Suprapubic skin (tissue), 4 donors: ENCODE measurements at regions not wholly inside any gene's neighbourhood (a gene's known extent, or its start where the extent isn't known, plus 50 kb on each side); places are given as distances from the start of the nearest gene placed in this dataset.
"Not testable (repeated sequence)": the region's sequence is repeated elsewhere in the genome, so short reads cannot be mapped to it uniquely, and the experiment has no call there.

ENCODE experiments used
- DNase-seq, 2 donors: peaks; one replicate each; pipeline ENCODE4 v3.0.0-alpha.2; 2019; ENCODE audit warnings: low spot score in 2 of 2
- H3K27ac ChIP-seq: fragments of 200-600 bp; sonication (generic); one replicate; pipeline ENCODE4 v1.5.1; 2019
- H3K27me3 ChIP-seq: fragments of 200-600 bp; sonication (generic); one replicate; pipeline ENCODE4 v1.5.1; 2019
- H3K36me3 ChIP-seq: fragments of 200-600 bp; sonication (generic); one replicate; pipeline ENCODE4 v1.5.1; 2019
- H3K4me1 ChIP-seq: fragments of 200-600 bp; sonication (generic); one replicate; pipeline ENCODE4 v1.5.1; 2019
- H3K4me3 ChIP-seq: fragments of 200-600 bp; sonication (generic); one replicate; pipeline ENCODE4 v1.5.1; 2019; ENCODE audit warnings: mild to moderate bottlenecking
- H3K9me3 ChIP-seq: fragments of 200-600 bp; sonication (generic); one replicate; pipeline ENCODE4 v1.5.1; 2019
- EP300 ChIP-seq: sonication (generic); formaldehyde crosslinking; IDR thresholded peaks from one replicate; pipeline ENCODE4 v1.6.1; 2017; ENCODE audit warnings: antibody characterized with exemption
- POLR2A ChIP-seq, 2 donors: fragments of 450-650 bp; IDR thresholded peaks; one replicate each; pipeline ENCODE4 v1.6.1; 2017; ENCODE audit warnings: antibody characterized with exemption in 2 of 2, mild to moderate bottlenecking in 2 of 2, moderate library complexity in 2 of 2
- POLR2AphosphoS5 ChIP-seq, 3 donors: sonication (generic); formaldehyde crosslinking; IDR thresholded peaks; one replicate each; pipeline ENCODE4 v1.6.1; 2017; ENCODE audit warnings: antibody characterized with exemption in 3 of 3
- WGBS: methylation state at CpG from one replicate; pipeline ENCODE4 v1.1.5; 2018; 5-methylcytosine and 5-hydroxymethylcytosine counted together
- TF ChIP-seq, protein P1 (sequence below), 2 donors: fragments of 200-600 bp in 1 of 2; fragments of 450-650 bp in 1 of 2; sonication (generic) in 1 of 2; IDR thresholded peaks; one replicate each; pipeline ENCODE4 v1.5.1; 2016 to 2019; ENCODE audit warnings: antibody characterized with exemption in 2 of 2, mild to moderate bottlenecking in 1 of 2, moderate library complexity in 1 of 2

DNA sequence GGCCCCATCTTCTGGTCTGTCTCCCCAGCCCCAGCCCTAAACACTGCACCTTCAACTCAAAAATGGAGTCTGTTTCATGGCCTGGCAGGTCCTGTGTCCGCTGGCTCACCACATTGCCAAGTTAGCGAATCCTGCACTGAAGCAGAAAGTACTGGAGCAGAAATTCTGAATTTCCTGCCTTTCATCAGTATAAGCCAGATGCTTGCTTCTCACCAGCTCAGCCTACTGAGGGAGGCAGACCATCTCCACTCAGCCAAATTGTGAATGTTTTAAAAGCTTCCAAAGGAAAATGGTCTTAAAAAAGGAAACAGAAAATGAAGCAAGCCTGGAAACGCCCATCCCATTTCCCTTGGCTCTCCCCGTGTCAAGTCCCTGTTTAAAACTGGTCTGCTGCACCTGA, 157.8 kb downstream of the C1D start:
- no peak overlapping the region for H3K4me3 ChIP-seq
- H3K9me3 ChIP-seq: no peaks in the 10 kb centered on the region
- no peaks in the 10 kb centered on the region for H3K36me3 ChIP-seq
- no peak for TF ChIP-seq POLR2AphosphoS5 (IDR thresholded peaks at IDR 0.05)
- TF ChIP-seq, protein P1, sequence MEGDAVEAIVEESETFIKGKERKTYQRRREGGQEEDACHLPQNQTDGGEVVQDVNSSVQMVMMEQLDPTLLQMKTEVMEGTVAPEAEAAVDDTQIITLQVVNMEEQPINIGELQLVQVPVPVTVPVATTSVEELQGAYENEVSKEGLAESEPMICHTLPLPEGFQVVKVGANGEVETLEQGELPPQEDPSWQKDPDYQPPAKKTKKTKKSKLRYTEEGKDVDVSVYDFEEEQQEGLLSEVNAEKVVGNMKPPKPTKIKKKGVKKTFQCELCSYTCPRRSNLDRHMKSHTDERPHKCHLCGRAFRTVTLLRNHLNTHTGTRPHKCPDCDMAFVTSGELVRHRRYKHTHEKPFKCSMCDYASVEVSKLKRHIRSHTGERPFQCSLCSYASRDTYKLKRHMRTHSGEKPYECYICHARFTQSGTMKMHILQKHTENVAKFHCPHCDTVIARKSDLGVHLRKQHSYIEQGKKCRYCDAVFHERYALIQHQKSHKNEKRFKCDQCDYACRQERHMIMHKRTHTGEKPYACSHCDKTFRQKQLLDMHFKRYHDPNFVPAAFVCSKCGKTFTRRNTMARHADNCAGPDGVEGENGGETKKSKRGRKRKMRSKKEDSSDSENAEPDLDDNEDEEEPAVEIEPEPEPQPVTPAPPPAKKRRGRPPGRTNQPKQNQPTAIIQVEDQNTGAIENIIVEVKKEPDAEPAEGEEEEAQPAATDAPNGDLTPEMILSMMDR (IDR thresholded peaks at IDR 0.05): no peak
- no peak for TF ChIP-seq POLR2A (IDR thresholded peaks at IDR 0.05)
- no peak for TF ChIP-seq EP300
- H3K27ac ChIP-seq: no peak overlapping the region
- DNase-seq: no peak
- 68% methylated on average over 4 of the region's 4 CpGs for WGBS
- H3K27me3 ChIP-seq: no peaks in the 10 kb centered on the region
- no peaks in the 10 kb centered on the region for H3K4me1 ChIP-seq

GRCh38 chr2:67906547-67906946, 156.3 kb downstream of the C1D start:
- not testable (repeated sequence) for H3K4me1 ChIP-seq, H3K36me3 ChIP-seq

DNA sequence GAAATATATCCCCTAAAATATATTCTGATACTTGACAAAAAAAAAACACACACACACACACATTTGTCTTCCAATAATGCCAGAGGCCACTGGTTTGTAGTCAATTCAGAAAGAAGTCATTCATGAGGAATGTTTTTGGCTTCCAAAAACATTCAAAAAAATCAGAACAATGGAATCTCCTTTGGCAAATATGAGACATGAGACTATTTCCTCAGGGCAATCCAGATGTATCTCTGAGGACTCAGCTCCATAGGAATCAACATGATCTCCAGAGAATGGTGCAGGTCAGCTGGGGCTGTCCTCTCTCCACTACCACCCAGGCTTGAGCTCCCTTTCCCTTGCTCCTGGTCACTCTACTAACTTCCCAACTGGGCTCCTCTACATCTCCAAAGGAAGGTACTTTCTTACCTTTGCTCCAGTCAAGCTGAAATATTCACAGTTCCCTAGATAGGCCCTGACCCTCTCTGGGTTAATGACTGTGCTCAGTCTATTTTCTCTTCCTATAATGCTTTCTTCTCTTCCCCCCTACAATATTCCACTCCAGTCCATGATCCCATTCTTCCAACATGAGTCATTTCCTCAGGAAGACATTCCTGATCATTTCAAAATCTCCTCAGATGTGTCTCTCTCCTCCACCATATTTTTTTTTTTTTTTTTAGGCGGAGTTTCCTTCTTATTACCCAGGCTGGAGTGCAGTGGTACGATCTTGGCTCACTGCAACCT, 145.3 kb downstream of the C1D start:
- DNase-seq: no peak
- 82% methylated on average over 2 of the region's 2 CpGs for WGBS
- peak overlapping the region; percentile 60 for H3K27ac ChIP-seq
- H3K9me3 ChIP-seq: no peaks in the 10 kb centered on the region
- no peaks in the 10 kb centered on the region for H3K36me3 ChIP-seq
- no peak for TF ChIP-seq POLR2A (IDR thresholded peaks at IDR 0.05)
- TF ChIP-seq EP300: no peak
- TF ChIP-seq, protein P1 (IDR thresholded peaks at IDR 0.05): no peak
- no peak for TF ChIP-seq POLR2AphosphoS5 (IDR thresholded peaks at IDR 0.05)
- no peak overlapping the region for H3K4me3 ChIP-seq
- no peaks in the 10 kb centered on the region for H3K27me3 ChIP-seq
- H3K4me1 ChIP-seq: no peaks in the 10 kb centered on the region

More at GRCh38 chr2:67906547-67906946, 156.3 kb downstream of the C1D start:
- H3K27ac ChIP-seq, H3K27me3 ChIP-seq, H3K9me3 ChIP-seq, DNase-seq, H3K4me3 ChIP-seq: not testable (repeated sequence)

GRCh38 chr2:67918471-67918870, 144.3 kb downstream of the C1D start:
- WGBS: 63% methylated on average over 3 of the region's 3 CpGs
- Histone ChIP-seq H3K4me3 (no peak overlapping the region), H3K27me3 (no peaks in the 10 kb centered on the region), H3K36me3 (no peaks in the 10 kb centered on the region), H3K4me1 (no peaks in the 10 kb centered on the region), H3K27ac (no peak overlapping the region), H3K9me3 (no peaks in the 10 kb centered on the region)
- no peak for TF ChIP-seq POLR2AphosphoS5 (IDR thresholded peaks at IDR 0.05)
- TF ChIP-seq, protein P1 (IDR thresholded peaks at IDR 0.05): no peak
- no peak for TF ChIP-seq POLR2A (IDR thresholded peaks at IDR 0.05)
- no peak for DNase-seq

DNA sequence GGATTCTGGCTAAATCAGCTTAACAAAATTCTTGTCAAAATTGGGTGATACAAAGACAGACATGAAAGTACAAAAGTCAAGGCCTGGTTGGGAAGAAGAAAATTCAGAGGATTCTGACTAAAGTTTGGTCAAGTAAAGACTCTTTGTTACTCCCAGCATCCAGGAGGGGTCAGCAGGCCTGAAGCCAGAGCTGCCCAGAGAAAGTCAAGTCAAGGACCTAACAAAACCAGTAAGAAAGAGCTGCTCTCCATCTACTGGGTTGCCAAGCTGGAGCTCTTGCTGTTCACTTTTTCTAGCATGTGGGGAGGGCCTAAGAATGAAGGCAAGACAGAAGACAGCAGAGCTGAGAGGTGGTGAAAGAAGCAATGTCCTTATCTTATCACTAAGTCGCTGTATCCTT, 143.3 kb downstream of the C1D start:
- H3K9me3 ChIP-seq: no peaks in the 10 kb centered on the region
- no peak overlapping the region for H3K4me3 ChIP-seq
- no peaks in the 10 kb centered on the region for H3K36me3 ChIP-seq
- H3K27ac ChIP-seq: no peak overlapping the region
- H3K4me1 ChIP-seq: no peaks in the 10 kb centered on the region
- TF ChIP-seq, protein P1 (IDR thresholded peaks at IDR 0.05): no peak
- no peak for TF ChIP-seq POLR2A (IDR thresholded peaks at IDR 0.05)
- no peak for TF ChIP-seq EP300
- no peak for TF ChIP-seq POLR2AphosphoS5 (IDR thresholded peaks at IDR 0.05)
- 100% methylated on average over 1 of the region's 1 CpG for WGBS
- no peaks in the 10 kb centered on the region for H3K27me3 ChIP-seq
- DNase-seq: no peak
